HL-60 (cell line): ENCODE measurements at regions not wholly inside any gene's neighbourhood (a gene's known extent, or its start where the extent isn't known, plus 50 kb on each side); places are given as distances from the start of the nearest gene placed in this dataset.

Experiments used
- DNase-seq, 2 experiments: peaks; one replicate each; pipeline ENCODE4 v3.0.0-alpha.2; 2010 to 2020; ENCODE audit warnings: low read depth in 1 of 2, low spot score in 1 of 2
- H3K27ac ChIP-seq: fragments of 250-450 bp; sonication (Bioruptor Pico); replicated peaks from 2 replicates; pipeline ENCODE4 v1.5.1; 2020; ENCODE audit warnings: mild to moderate bottlenecking, moderate library complexity
- H3K27me3 ChIP-seq: fragments of 250-450 bp; sonication (Bioruptor Pico); 2 replicates; pipeline ENCODE4 v1.5.1; 2021; ENCODE audit warnings: mild to moderate bottlenecking, moderate library complexity; ENCODE audit not compliant: insufficient read depth, poor library complexity, severe bottlenecking
- H3K4me3 ChIP-seq: replicated peaks from 2 replicates; pipeline ENCODE4 v1.5.1; 2011; ENCODE audit warnings: mild to moderate bottlenecking, control low read depth, low read length; ENCODE audit not compliant: insufficient read depth
- GABPA ChIP-seq: IDR thresholded peaks from 2 replicates; pipeline ENCODE4 v1.6.1; 2012; ENCODE audit warnings: low read depth
- POLR2AphosphoS5 ChIP-seq: IDR thresholded peaks from 2 replicates; pipeline ENCODE4 v1.6.1; 2012; ENCODE audit warnings: low read depth
- SPI1 ChIP-seq: IDR thresholded peaks from 2 replicates; pipeline ENCODE4 v1.6.1; 2012; ENCODE audit warnings: low read depth, mild to moderate bottlenecking, borderline replicate concordance
- TF ChIP-seq, protein P1 (sequence below): IDR thresholded peaks from one replicate; pipeline ENCODE4 v1.5.1; 2011; ENCODE audit warnings: low read length, control low read depth, inconsistent platforms; ENCODE audit not compliant: insufficient read depth
- TF ChIP-seq, protein P2 (sequence below): IDR thresholded peaks from 2 replicates; pipeline ENCODE4 v1.6.1; 2012; ENCODE audit warnings: low read depth; ENCODE audit not compliant: insufficient replicate concordance

DNA sequence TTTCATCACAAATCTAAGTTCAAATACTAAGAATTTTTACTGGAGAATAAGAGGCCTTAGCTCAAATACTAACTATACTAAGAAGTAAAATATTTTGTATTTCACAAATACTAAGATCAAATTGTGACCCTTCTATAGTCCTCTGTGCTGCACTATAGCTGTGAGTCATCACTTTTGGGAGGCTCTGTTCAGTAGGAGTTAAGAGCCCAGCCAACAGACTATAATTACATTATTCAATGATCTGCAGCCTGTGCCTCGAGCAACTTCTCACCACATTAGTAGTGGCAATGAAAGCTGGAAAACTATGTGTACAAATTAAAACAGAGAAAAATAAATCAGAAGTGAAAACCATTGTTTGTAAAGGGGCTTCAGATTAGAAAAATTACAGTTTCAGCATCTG lies 147.3 kb upstream of the GPC6 start:
- TF ChIP-seq SPI1 (no peak), POLR2AphosphoS5 (no peak)
- TF ChIP-seq, protein P1, sequence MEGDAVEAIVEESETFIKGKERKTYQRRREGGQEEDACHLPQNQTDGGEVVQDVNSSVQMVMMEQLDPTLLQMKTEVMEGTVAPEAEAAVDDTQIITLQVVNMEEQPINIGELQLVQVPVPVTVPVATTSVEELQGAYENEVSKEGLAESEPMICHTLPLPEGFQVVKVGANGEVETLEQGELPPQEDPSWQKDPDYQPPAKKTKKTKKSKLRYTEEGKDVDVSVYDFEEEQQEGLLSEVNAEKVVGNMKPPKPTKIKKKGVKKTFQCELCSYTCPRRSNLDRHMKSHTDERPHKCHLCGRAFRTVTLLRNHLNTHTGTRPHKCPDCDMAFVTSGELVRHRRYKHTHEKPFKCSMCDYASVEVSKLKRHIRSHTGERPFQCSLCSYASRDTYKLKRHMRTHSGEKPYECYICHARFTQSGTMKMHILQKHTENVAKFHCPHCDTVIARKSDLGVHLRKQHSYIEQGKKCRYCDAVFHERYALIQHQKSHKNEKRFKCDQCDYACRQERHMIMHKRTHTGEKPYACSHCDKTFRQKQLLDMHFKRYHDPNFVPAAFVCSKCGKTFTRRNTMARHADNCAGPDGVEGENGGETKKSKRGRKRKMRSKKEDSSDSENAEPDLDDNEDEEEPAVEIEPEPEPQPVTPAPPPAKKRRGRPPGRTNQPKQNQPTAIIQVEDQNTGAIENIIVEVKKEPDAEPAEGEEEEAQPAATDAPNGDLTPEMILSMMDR, result no peak
- Histone ChIP-seq H3K27ac (no peak overlapping the region), H3K27me3 (no peaks in the 10 kb centered on the region), H3K4me3 (no peak overlapping the region)
- no peak for DNase-seq

DNA sequence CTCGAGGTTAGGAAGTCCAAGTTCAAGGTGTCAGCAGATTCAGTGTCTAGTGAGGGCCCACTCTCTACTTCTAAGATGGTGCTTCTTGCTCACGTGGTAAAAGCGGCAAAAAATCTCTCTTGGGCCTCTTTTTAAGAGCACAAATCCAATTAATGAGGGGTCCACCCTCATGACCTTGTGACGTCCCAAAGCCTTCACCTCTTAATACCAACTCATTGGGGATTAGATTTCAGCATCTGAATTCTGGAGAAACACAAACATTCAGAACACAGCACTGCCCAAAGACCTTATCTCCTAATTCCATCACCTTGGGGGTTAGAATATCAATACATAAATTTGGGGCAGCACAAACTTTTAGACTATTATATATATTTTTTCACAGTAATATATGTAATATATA lies 146.4 kb upstream of the GPC6 start:
- TF ChIP-seq, protein P2, sequence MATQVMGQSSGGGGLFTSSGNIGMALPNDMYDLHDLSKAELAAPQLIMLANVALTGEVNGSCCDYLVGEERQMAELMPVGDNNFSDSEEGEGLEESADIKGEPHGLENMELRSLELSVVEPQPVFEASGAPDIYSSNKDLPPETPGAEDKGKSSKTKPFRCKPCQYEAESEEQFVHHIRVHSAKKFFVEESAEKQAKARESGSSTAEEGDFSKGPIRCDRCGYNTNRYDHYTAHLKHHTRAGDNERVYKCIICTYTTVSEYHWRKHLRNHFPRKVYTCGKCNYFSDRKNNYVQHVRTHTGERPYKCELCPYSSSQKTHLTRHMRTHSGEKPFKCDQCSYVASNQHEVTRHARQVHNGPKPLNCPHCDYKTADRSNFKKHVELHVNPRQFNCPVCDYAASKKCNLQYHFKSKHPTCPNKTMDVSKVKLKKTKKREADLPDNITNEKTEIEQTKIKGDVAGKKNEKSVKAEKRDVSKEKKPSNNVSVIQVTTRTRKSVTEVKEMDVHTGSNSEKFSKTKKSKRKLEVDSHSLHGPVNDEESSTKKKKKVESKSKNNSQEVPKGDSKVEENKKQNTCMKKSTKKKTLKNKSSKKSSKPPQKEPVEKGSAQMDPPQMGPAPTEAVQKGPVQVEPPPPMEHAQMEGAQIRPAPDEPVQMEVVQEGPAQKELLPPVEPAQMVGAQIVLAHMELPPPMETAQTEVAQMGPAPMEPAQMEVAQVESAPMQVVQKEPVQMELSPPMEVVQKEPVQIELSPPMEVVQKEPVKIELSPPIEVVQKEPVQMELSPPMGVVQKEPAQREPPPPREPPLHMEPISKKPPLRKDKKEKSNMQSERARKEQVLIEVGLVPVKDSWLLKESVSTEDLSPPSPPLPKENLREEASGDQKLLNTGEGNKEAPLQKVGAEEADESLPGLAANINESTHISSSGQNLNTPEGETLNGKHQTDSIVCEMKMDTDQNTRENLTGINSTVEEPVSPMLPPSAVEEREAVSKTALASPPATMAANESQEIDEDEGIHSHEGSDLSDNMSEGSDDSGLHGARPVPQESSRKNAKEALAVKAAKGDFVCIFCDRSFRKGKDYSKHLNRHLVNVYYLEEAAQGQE, result no peak
- no peak for TF ChIP-seq GABPA
- TF ChIP-seq, protein P1, result no peak
- no peak for TF ChIP-seq SPI1
- no peak for TF ChIP-seq POLR2AphosphoS5
- Histone ChIP-seq H3K27ac (no peak overlapping the region), H3K27me3 (no peaks in the 10 kb centered on the region), H3K4me3 (no peak overlapping the region)
- no peak for DNase-seq

DNA sequence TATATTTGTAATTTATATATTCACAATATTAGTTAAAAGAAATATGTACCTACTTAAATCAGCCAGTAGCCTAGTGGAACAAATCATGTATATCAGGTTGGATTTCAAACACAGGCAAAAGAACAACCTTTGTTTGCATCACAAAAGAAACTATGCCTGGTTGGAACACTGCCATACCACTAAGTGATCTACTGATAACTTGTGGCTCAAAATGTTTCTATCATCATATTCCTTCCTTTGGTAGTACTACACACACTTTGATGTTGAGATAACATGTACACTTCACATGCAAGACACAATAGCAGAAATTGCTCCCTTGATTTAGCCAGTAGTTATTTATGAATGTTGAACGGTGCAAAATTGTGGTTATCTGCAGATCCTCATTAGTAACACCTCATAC lies 146.0 kb upstream of the GPC6 start:
- DNase-seq, result no peak

More for the DNA sequence above, 146.0 kb upstream of the GPC6 start:
- Histone ChIP-seq H3K27me3 (no peaks in the 10 kb centered on the region), H3K27ac (no peak overlapping the region), H3K4me3 (no peak overlapping the region)
- TF ChIP-seq, protein P1, result no peak
- TF ChIP-seq, protein P2, result no peak
- TF ChIP-seq POLR2AphosphoS5, result no peak
- TF ChIP-seq GABPA, result no peak
- TF ChIP-seq SPI1, result no peak
